HG02870 (cell line): ENCODE measurements at regions not wholly inside any gene's neighbourhood (a gene's known extent, or its start where the extent isn't known, plus 50 kb on each side); places are given as distances from the start of the nearest gene placed in this dataset.

Experiments
- ATAC-seq: cut with Tn5 transposase; IDR thresholded peaks from one replicate; pipeline ENCODE4 v1.9.1; 2021; ENCODE audit warnings: mild to moderate bottlenecking, moderate library complexity; ENCODE audit not compliant: unreplicated experiment

- no peak for ATAC-seq
Observed at GRCh38 chr2:149827585-149828126, 240.1 kb upstream of the MMADHC start.

- no peak for ATAC-seq
Observed at GRCh38 chr2:149826471-149827125, 239.0 kb upstream of the MMADHC start.

- no peak for ATAC-seq
Observed at GRCh38 chr2:149825473-149825872, 237.9 kb upstream of the MMADHC start.

- ATAC-seq = no peak
Observed at GRCh38 chr2:149824136-149824535, 236.6 kb upstream of the MMADHC start.

GRCh38 chr2:149819356-149819957 is 231.9 kb upstream of the MMADHC start:
- no peak for ATAC-seq

- no peak for ATAC-seq
Observed at GRCh38 chr2:149816756-149817551, 229.4 kb upstream of the MMADHC start.

GRCh38 chr2:149815941-149816340 is 228.4 kb upstream of the MMADHC start:
- no peak for ATAC-seq

- ATAC-seq = no peak
Observed at GRCh38 chr2:149814901-149815300, 227.3 kb upstream of the MMADHC start.

- no peak for ATAC-seq
Observed at GRCh38 chr2:149814049-149814448, 226.5 kb upstream of the MMADHC start.

GRCh38 chr2:149808556-149808955 is 221.0 kb upstream of the MMADHC start:
- ATAC-seq = no peak

- ATAC-seq = no peak
Observed at GRCh38 chr2:149806651-149807050, 219.1 kb upstream of the MMADHC start.

- no peak for ATAC-seq
Observed at GRCh38 chr2:149800624-149801542, 213.3 kb upstream of the MMADHC start.

GRCh38 chr2:149799013-149799705 is 211.6 kb upstream of the MMADHC start:
- no peak for ATAC-seq

- ATAC-seq = no peak
Observed at GRCh38 chr2:149797030-149797429, 209.5 kb upstream of the MMADHC start.

- no peak for ATAC-seq
Observed at GRCh38 chr2:149789549-149789948, 202.0 kb upstream of the MMADHC start.

GRCh38 chr2:149787206-149787605 is 199.6 kb upstream of the MMADHC start:
- ATAC-seq = no peak

GRCh38 chr2:149783284-149783683 is 195.7 kb upstream of the MMADHC start:
- no peak for ATAC-seq

GRCh38 chr2:149782572-149782971 is 195.0 kb upstream of the MMADHC start:
- ATAC-seq = no peak

GRCh38 chr2:149781263-149781808 is 193.8 kb upstream of the MMADHC start:
- no peak for ATAC-seq

GRCh38 chr2:149773006-149773405 is 185.4 kb upstream of the MMADHC start:
- ATAC-seq = no peak
